Keratinocyte (primary cell): ENCODE measurements at regions not wholly inside any gene's neighbourhood (a gene's known extent, or its start where the extent isn't known, plus 50 kb on each side); places are given as distances from the start of the nearest gene placed in this dataset.

Experiments
- DNase-seq: peaks from one replicate; pipeline ENCODE4 v3.0.0-alpha.2; 2011; ENCODE audit warnings: low read depth, missing footprints, low spot score
- FAIRE-seq: peaks from 2 replicates; lab custom pipeline; 2011; peaks lifted over from hg19 to GRCh38; lab: Jason Lieb, UNC
- H2AFZ ChIP-seq: 2 replicates; pipeline ENCODE4 v1.6.0; 2012; ENCODE audit warnings: low read length, control low read depth, inconsistent platforms; ENCODE audit not compliant: control insufficient read depth
- H3K27ac ChIP-seq: 2 replicates; pipeline ENCODE4 v1.5.1; 2011; ENCODE audit warnings: low read length; ENCODE audit not compliant: control insufficient read depth, insufficient read depth
- H3K27me3 ChIP-seq: 3 replicates; pipeline ENCODE4 v1.6.0; 2011; ENCODE audit warnings: low read length; ENCODE audit not compliant: control insufficient read depth, insufficient read depth; ENCODE audit errors: extremely low read depth
- H3K36me3 ChIP-seq, 2 experiments: 2 replicates in 1 of 2; 3 replicates in 1 of 2; pipeline ENCODE4 v1.5.1; 2011; ENCODE audit warnings: low read length in 2 of 2, mild to moderate bottlenecking in 1 of 2; ENCODE audit not compliant: control insufficient read depth in 2 of 2, insufficient read depth in 2 of 2; ENCODE audit errors: extremely low read depth in 1 of 2
- H3K4me1 ChIP-seq: 3 replicates; pipeline ENCODE4 v1.5.1; 2011; ENCODE audit warnings: low read length; ENCODE audit not compliant: control insufficient read depth, insufficient read depth; ENCODE audit errors: extremely low read depth
- H3K4me2 ChIP-seq: 3 replicates; pipeline ENCODE4 v1.6.0; 2011; ENCODE audit warnings: low read depth, low read length; ENCODE audit not compliant: control insufficient read depth, insufficient read depth; ENCODE audit errors: extremely low read depth
- H3K4me3 ChIP-seq, 3 experiments: fragments of 200-600 bp in 1 of 3; sonication (generic) in 1 of 3; 2 replicates in 2 of 3; 3 replicates in 1 of 3; pipeline ENCODE4 v1.5.1; 2011 to 2016; ENCODE audit warnings: low read length in 3 of 3, mild to moderate bottlenecking in 3 of 3, control low read depth in 2 of 3, inconsistent platforms in 1 of 3, low read depth in 1 of 3, mixed read lengths in 1 of 3, mixed run types in 1 of 3, moderate library complexity in 1 of 3; ENCODE audit not compliant: control insufficient read depth in 2 of 3, insufficient read depth in 2 of 3; ENCODE audit errors: extremely low read depth in 1 of 3
- H3K79me2 ChIP-seq: 2 replicates; pipeline ENCODE4 v1.6.0; 2012; ENCODE audit warnings: low read length; ENCODE audit not compliant: control insufficient read depth, insufficient read depth
- H3K9ac ChIP-seq: 3 replicates; pipeline ENCODE4 v1.6.0; 2011; ENCODE audit warnings: low read length; ENCODE audit not compliant: control insufficient read depth, insufficient read depth; ENCODE audit errors: extremely low read depth
- H3K9me1 ChIP-seq: 3 replicates; pipeline ENCODE4 v1.6.0; 2011; ENCODE audit warnings: low read length; ENCODE audit not compliant: control insufficient read depth, insufficient read depth; ENCODE audit errors: extremely low read depth
- H3K9me3 ChIP-seq: 2 replicates; pipeline ENCODE4 v1.5.1; 2012; ENCODE audit warnings: low read depth, low read length; ENCODE audit not compliant: control insufficient read depth
- H4K20me1 ChIP-seq: 3 replicates; pipeline ENCODE4 v1.6.0; 2011; ENCODE audit warnings: low read length; ENCODE audit not compliant: control insufficient read depth, insufficient read depth; ENCODE audit errors: extremely low read depth
- CTCF ChIP-seq, 3 experiments: IDR thresholded peaks in 1 of 3; conservative IDR thresholded peaks in 1 of 3; optimal IDR thresholded peaks in 1 of 3; 2 replicates in 2 of 3; 3 replicates in 1 of 3; pipeline versions ENCODE3 to v1.5.1; 2011; ENCODE audit warnings: low read length in 3 of 3, mild to moderate bottlenecking in 3 of 3, moderate library complexity in 2 of 3, control low read depth in 1 of 3, inconsistent platforms in 1 of 3; ENCODE audit not compliant: insufficient read depth in 2 of 3; ENCODE audit errors: extremely low read depth in 1 of 3
- EZH2 ChIP-seq: IDR thresholded peaks from one replicate; pipeline ENCODE4 v1.6.1; 2012; ENCODE audit warnings: inconsistent platforms, mild to moderate bottlenecking, low read length, moderate library complexity
- dilution Hi-C: fragments of 300-500 bp; cut with MboI; formaldehyde crosslinking; loops from one replicate; pipeline ENCODE4 v1.7.0; 2020; ENCODE audit warnings: low sequenced_read_pairs; ENCODE audit not compliant: extremely low pct_ligation_motif_present

GRCh38 chr14:25699981-25700380 is 650.0 kb upstream of the STXBP6 start:
- Histone ChIP-seq H3K27me3 (no peaks in the 10 kb centered on the region), H3K4me2 (no peak overlapping the region), H3K4me1 (no peaks in the 10 kb centered on the region), H3K27ac (no peak overlapping the region), H3K36me3 (no peaks in the 10 kb centered on the region), H3K9ac (no peak overlapping the region), H3K4me3 (no peak overlapping the region), H2AFZ (no peak overlapping the region), H3K9me3 (no peaks in the 10 kb centered on the region), H4K20me1 (no peaks in the 10 kb centered on the region), H3K79me2 (no peaks in the 10 kb centered on the region), H3K9me1 (no peaks in the 10 kb centered on the region)
- DNase-seq, result no peak
- TF ChIP-seq EZH2 (no peak), CTCF (optimal IDR thresholded peaks at IDR 0.05 in 1 of 3, IDR thresholded peaks at IDR 0.05 in 1 of 3, conservative IDR thresholded peaks at IDR 0.05 in 1 of 3; ENCODE audit: extremely low read depth in 1 of 3, insufficient read depth in 2 of 3, low read length in 3 of 3) (no peak)
- no peak for FAIRE-seq
- dilution Hi-C loops, result no loop called here

- peaks cover 2% of the 10 kb centered on the region for H3K9me3 ChIP-seq
- no peak overlapping the region for H3K27ac ChIP-seq
- FAIRE-seq, result no peak
- H3K27me3 ChIP-seq, result no peaks in the 10 kb centered on the region
- no peaks in the 10 kb centered on the region for H4K20me1 ChIP-seq
- no peak for DNase-seq
- H3K9ac ChIP-seq, result no peak overlapping the region
- dilution Hi-C loops, result no loop called here
- no peaks in the 10 kb centered on the region for H3K36me3 ChIP-seq
- no peaks in the 10 kb centered on the region for H3K79me2 ChIP-seq
- no peak overlapping the region for H3K4me3 ChIP-seq
- H2AFZ ChIP-seq, result no peak overlapping the region
- no peak overlapping the region for H3K4me2 ChIP-seq
- H3K9me1 ChIP-seq, result no peaks in the 10 kb centered on the region
- TF ChIP-seq EZH2, result no peak
- TF ChIP-seq CTCF (optimal IDR thresholded peaks at IDR 0.05 in 1 of 3, IDR thresholded peaks at IDR 0.05 in 1 of 3, conservative IDR thresholded peaks at IDR 0.05 in 1 of 3; ENCODE audit: extremely low read depth in 1 of 3, insufficient read depth in 2 of 3, low read length in 3 of 3), result no peak
- H3K4me1 ChIP-seq, result no peaks in the 10 kb centered on the region
These were observed 648.2 kb upstream of the STXBP6 start for GRCh38 chr14:25698111-25698510.
